NCI-H524 (cell line): ENCODE measurements at regions not wholly inside any gene's neighbourhood (a gene's known extent, or its start where the extent isn't known, plus 50 kb on each side); places are given as distances from the start of the nearest gene placed in this dataset.

ENCODE experiments used
- DNase-seq, 2 experiments: peaks; one replicate each; lab custom pipeline; 2025; lab: John Stamatoyannopoulos, UW

- no peak for DNase-seq
Observed at GRCh38 chrX:73768886-73769285, 83.6 kb downstream of the XIST start.

- DNase-seq, result no peak
Observed at GRCh38 chrX:73768160-73768559, 84.4 kb downstream of the XIST start.

- DNase-seq, result no peak
Observed at GRCh38 chrX:73767017-73767416, 85.5 kb downstream of the XIST start.

GRCh38 chrX:73766431-73766795 lies 86.1 kb downstream of the XIST start:
- peak; percentile 71 to 90 for DNase-seq

GRCh38 chrX:73765776-73766430 lies 86.6 kb downstream of the XIST start:
- peak; percentile 74 to 90 for DNase-seq

- DNase-seq, result no peak
Observed at GRCh38 chrX:73758250-73758649, 94.3 kb downstream of the XIST start.
